ENCODE measurements at regions not wholly inside any gene's neighbourhood (a gene's known extent, or its start where the extent isn't known, plus 50 kb on each side); places are given as distances from the start of the nearest gene placed in this dataset.

DNA sequence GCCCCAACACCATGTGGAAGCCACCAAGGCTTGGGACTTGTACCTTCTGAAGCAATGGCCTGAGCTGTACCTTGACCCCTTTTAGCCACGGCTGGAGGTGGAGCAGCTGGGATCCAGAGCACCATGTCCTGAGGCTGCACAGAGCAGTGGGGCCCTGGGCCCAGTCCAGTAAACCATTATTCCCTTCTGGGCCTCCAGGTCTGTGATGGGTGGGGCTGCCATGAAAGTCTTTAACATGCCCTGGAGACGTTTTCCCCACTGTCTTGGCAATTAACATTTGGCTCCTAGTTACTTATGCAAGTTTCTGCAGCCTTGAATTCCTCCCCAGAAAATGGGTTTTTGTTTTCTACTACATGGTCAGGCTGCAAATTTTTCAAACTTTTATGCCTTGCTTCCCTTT, 323.7 kb upstream of the ZP4 start:
- TF ChIP-seq, protein P1, sequence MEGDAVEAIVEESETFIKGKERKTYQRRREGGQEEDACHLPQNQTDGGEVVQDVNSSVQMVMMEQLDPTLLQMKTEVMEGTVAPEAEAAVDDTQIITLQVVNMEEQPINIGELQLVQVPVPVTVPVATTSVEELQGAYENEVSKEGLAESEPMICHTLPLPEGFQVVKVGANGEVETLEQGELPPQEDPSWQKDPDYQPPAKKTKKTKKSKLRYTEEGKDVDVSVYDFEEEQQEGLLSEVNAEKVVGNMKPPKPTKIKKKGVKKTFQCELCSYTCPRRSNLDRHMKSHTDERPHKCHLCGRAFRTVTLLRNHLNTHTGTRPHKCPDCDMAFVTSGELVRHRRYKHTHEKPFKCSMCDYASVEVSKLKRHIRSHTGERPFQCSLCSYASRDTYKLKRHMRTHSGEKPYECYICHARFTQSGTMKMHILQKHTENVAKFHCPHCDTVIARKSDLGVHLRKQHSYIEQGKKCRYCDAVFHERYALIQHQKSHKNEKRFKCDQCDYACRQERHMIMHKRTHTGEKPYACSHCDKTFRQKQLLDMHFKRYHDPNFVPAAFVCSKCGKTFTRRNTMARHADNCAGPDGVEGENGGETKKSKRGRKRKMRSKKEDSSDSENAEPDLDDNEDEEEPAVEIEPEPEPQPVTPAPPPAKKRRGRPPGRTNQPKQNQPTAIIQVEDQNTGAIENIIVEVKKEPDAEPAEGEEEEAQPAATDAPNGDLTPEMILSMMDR (IDR thresholded peaks at IDR 0.05; ENCODE audit: borderline replicate concordance, extremely low read depth, low read length, poor library complexity, severe bottlenecking), result no peak
- no peak for TF ChIP-seq EZH2 (IDR thresholded peaks at IDR 0.05; ENCODE audit: borderline replicate concordance, low read depth, low read length, severe bottlenecking)
- Histone ChIP-seq H3K4me2 (ENCODE audit: insufficient read depth, low read length) (no peak overlapping the region), H2AFZ (ENCODE audit: low read depth, low read length) (no peak overlapping the region), H3K9ac (ENCODE audit: low read depth, low read length) (no peak overlapping the region), H3K4me1 (ENCODE audit: insufficient read depth, low read length) (no peaks in the 10 kb centered on the region), H3K79me2 (ENCODE audit: insufficient read depth, low read length) (no peaks in the 10 kb centered on the region), H3K9me3 (ENCODE audit: insufficient read depth, low read length, severe bottlenecking) (no peaks in the 10 kb centered on the region), H3K36me3 (ENCODE audit: insufficient read depth, low read length) (no peaks in the 10 kb centered on the region), H3K27ac (ENCODE audit: low read length) (no peak overlapping the region), H3K4me3 (ENCODE audit: low read depth in 1 of 2, low read length in 2 of 2) (no peak overlapping the region), H3K27me3 (ENCODE audit: insufficient read depth, low read length, poor library complexity) (no peaks in the 10 kb centered on the region), H4K20me1 (ENCODE audit: insufficient read depth, low read length) (no peaks in the 10 kb centered on the region)
- ATAC-seq (ENCODE audit: insufficient read depth, low read depth), result no peak
- DNase-seq, result no peak

DNA sequence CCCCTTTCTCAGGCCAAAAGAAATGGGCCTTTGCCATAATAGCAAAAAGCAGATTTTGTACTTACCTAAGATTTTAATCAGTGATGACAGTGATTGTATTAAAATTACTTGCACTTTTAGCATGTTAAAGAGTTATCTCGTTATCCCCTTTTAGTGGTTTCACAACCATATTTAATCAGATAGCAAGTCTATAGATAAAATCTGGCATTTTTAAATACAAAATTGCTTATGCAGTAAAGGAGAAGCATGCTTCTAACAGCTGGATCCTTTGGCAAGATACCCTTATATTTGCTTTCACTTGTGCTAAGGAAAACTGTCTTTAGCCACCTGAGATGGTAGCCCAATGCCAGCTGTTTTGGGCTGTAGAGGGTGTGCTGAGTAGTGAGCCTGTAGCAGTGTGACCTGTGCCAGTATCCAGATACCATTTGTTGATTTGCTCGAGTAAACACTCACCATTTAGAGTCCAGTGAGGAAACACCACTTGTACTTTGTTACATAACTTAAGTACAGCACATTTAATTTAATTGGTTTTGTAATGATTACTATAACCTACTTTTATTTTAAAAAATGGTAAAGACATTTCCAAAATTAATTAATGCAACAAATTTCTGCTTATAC, 314.4 kb upstream of the ZP4 start:
- no peak overlapping the region for H3K27ac ChIP-seq (ENCODE audit: low read length)
- no peak overlapping the region for H3K9ac ChIP-seq (ENCODE audit: low read depth, low read length)
- H3K36me3 ChIP-seq (ENCODE audit: insufficient read depth, low read length), result no peaks in the 10 kb centered on the region
- H3K79me2 ChIP-seq (ENCODE audit: insufficient read depth, low read length), result no peaks in the 10 kb centered on the region
- H3K4me1 ChIP-seq (ENCODE audit: insufficient read depth, low read length), result no peaks in the 10 kb centered on the region
- no peaks in the 10 kb centered on the region for H4K20me1 ChIP-seq (ENCODE audit: insufficient read depth, low read length)
- H3K4me3 ChIP-seq (ENCODE audit: low read depth in 1 of 2, low read length in 2 of 2), result no peak overlapping the region
- TF ChIP-seq EZH2 (IDR thresholded peaks at IDR 0.05; ENCODE audit: borderline replicate concordance, low read depth, low read length, severe bottlenecking), result no peak
- TF ChIP-seq, protein P1 (IDR thresholded peaks at IDR 0.05; ENCODE audit: borderline replicate concordance, extremely low read depth, low read length, poor library complexity, severe bottlenecking), result no peak
- no peak overlapping the region for H3K4me2 ChIP-seq (ENCODE audit: insufficient read depth, low read length)
- no peak for DNase-seq
- H3K9me3 ChIP-seq (ENCODE audit: insufficient read depth, low read length, severe bottlenecking), result no peaks in the 10 kb centered on the region
- no peak overlapping the region for H2AFZ ChIP-seq (ENCODE audit: low read depth, low read length)
- no peaks in the 10 kb centered on the region for H3K27me3 ChIP-seq (ENCODE audit: insufficient read depth, low read length, poor library complexity)
- no peak for ATAC-seq (ENCODE audit: insufficient read depth, low read depth)

DNA sequence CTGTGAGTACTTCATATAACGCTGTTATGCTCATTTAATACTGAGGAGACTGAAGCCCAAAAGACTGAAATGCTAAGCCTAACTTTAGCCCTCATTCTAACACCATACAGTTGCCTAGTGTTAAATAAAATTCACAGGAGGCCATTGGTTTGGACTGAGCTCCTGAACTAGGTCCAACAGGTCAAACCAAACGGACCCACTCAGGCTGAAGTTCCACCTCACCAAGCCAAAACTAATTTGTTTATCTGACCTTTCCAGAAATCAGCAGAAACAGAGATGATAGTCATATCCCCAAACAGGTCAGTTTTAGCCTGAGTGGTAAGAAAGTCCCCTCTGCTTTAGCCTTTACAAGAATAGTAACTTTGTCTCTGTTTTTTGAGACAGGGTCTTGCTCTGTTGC, 311.3 kb upstream of the ZP4 start:
- TF ChIP-seq, protein P1 (IDR thresholded peaks at IDR 0.05; ENCODE audit: borderline replicate concordance, extremely low read depth, low read length, poor library complexity, severe bottlenecking), result no peak
- no peak for TF ChIP-seq EZH2 (IDR thresholded peaks at IDR 0.05; ENCODE audit: borderline replicate concordance, low read depth, low read length, severe bottlenecking)
- Histone ChIP-seq H3K9me3 (ENCODE audit: insufficient read depth, low read length, severe bottlenecking) (no peaks in the 10 kb centered on the region), H3K79me2 (ENCODE audit: insufficient read depth, low read length) (no peaks in the 10 kb centered on the region), H3K4me2 (ENCODE audit: insufficient read depth, low read length) (no peak overlapping the region), H2AFZ (ENCODE audit: low read depth, low read length) (no peak overlapping the region), H4K20me1 (ENCODE audit: insufficient read depth, low read length) (no peaks in the 10 kb centered on the region), H3K27ac (ENCODE audit: low read length) (no peak overlapping the region), H3K27me3 (ENCODE audit: insufficient read depth, low read length, poor library complexity) (no peaks in the 10 kb centered on the region), H3K9ac (ENCODE audit: low read depth, low read length) (no peak overlapping the region), H3K4me1 (ENCODE audit: insufficient read depth, low read length) (no peaks in the 10 kb centered on the region), H3K36me3 (ENCODE audit: insufficient read depth, low read length) (no peaks in the 10 kb centered on the region), H3K4me3 (ENCODE audit: low read depth in 1 of 2, low read length in 2 of 2) (no peak overlapping the region)
- no peak for ATAC-seq (ENCODE audit: insufficient read depth, low read depth)
- DNase-seq, result no peak

Measured in DND-41 (cell line).